ENCODE measurements at regions not wholly inside any gene's neighbourhood (a gene's known extent, or its start where the extent isn't known, plus 50 kb on each side); places are given as distances from the start of the nearest gene placed in this dataset.
"Not testable (repeated sequence)": the region's sequence is repeated elsewhere in the genome, so short reads cannot be mapped to it uniquely, and the experiment has no call there.

DNA sequence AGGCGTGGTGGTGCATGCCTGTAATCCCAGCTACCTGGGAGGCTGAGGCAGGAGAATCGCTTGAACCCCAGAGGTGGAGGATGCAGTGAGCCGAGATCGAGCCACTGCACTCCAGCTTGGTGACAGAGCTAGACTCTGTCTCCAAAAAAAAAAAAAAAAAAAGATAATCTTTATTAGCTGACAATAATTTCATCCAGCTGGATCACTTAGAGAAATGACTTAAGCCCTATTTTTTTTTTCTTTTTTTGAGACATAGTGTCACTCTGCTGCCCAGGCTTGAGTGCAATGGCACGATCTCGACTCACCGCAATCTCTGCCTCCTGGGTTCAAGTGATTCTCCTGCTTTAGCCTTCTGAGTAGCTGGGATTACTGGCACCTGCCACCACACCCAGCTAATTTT lies 51.6 kb upstream of the MAP4K4 start:
- not testable (repeated sequence) for DNase-seq

DNA sequence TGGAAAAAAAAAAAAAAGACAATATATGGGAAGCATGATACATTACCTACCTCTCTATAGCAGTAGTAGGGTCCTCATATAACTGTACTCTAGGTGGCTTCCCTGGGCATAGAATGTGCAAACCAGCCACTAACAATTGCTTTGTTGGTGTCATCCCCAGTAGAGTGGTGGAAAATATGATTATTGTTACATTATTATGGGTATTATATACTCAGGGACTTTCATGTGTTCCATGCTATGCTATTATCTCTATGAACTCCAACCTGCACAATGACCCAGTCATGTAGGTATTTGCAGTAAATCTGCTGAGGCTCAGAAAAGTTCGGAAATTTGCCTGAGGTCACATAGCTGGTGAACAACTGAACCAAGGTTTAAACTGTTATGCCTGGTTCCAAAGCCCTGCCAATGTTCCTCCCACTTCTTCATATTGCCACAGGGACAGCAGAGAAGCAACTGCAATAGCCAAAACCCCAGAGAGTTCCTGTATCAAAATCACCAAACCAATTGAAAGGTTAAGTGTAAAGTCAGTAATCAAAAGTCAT lies 52.6 kb upstream of the MAP4K4 start:
- DNase-seq, result no peak

DNA sequence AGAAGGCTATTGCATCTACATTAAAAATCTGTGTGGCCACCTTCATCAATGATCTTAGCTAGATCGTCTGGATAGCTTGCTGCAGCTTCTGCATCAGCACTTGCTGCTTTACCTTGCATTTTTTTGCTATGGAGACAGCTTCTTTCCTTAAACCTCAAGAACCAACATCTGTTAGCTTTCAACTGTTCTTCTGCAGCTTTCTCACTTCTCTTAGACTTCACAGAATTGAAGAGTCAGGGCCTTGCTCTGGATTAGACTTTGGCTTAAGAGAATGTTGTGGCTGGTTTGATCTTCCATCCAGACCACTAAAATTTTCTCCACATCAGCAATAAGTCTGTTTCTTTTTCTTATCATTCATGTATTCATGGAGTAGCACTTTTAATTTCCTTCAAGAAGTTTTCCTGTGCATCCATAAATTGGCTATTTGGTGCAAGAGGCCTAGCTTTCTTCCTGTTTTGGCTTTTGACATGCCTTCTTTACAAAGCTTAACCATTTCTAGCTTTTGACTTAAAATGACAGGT lies 54.4 kb upstream of the MAP4K4 start:
- no peak for DNase-seq

DNA sequence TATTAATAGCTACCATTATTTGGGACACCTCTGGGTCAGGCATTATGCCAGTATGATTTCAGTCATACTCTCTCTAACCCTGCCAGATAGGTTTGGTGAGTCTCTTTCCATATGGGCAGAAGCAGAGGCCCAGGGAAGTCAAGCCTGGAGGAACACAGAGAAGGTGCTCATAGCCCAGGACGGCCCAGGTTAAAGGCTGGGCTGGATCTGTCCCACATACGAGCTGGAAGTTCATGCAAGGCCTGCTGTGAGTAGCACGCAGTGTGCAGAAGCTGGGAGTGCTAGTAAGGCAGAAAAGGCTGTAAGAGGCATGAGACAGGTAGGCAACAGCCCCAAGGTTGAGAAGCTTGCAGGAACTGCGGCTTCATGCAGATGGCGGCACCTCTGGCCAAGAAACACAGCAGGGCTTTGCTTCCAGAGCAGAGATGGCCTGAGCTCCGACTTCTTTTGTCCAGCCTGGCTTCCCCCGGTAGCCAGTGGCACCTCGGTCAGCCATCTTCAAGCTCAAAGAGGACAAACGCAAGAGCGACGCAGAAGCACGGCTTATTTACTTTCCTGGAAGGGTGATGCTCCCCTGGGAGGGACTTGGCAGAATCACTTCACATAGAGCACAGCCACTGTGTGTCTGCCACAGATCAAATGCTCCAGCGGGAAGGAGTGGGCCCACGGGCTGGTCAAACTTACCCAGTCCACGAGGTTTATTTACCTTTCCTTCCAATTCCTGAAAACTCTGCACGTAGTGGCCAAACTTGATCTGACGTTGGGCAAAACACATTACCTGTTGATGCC lies 58.5 kb upstream of the MAP4K4 start:
- DNase-seq, result no peak

DNA sequence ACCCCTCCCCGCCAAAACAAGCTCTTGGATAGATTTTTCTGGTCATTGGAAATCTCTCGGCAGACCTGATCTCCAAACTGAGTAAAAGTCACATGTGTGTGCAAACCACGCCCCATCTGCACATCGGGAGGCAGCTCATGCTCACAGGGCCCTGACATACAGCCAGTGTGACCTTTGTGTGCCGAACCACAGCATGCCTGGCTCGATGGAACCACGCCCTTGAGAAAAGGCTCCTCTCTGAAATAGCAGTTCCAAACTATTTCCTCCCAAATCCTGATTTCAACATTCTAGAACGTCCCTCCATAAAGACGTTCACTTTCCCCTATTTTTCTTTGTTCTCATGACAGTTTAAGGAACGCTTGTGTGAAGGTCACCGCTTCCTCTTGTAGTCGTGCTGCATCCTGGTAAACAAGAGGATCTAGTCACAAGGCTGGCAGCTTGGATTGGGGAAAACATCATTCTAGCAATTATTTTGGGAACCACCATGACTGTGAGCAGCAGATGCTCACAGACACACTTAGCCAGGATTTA lies 59.3 kb upstream of the MAP4K4 start:
- DNase-seq, result no peak

DNA sequence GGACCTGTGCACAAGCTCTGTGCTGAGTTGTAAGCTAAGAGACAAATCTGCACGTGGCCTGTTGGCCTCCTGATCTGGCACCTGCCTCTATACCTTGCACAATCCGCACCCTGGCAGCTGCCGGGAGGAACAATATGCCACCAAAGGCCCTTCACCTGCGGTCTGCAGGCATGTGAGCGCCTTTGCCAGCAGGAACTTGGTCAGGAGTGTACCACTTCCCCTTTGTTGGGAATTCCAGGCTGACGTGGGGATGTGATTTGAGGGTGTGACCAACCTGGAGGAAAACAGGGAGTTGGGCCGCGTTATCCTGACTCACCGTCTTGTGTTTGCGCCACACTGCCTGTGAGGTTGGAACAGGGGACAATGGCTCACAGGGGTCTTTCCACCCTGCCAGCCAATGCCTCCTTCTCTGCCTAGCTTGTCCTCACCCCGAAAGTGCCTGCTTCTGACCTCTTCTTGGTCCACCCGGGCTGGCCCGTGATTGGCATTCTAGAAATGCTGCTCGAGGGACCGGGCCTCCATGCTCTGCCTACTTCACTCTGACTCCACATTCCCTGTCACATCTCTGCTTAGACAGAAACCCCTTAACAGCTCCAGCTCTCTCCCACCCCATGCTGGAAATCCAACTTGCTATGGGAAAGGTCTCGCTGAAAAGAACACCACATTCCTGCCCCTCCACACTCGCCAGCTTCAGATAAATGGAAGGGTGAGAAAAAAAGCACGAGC lies 67.1 kb upstream of the MAP4K4 start:
- DNase-seq, result peak; percentile 39

DNA sequence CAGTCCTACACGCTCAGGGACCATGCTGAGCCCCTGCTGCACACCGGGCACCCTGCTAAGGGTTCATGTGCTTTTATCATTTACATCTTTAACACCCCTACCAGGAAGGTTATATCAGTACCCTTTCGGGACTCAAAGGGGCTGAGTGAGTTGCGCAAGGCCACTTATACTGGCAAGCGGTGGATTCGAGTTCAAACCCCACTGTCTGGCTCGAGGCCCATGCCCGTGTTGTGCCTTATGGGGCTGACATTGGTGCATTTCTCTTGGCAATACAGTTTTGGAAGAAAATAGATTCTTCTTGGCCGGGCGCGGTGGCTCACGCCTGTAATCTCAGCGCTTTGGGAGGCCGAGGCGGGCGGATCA lies 69.5 kb upstream of the MAP4K4 start:
- no peak for DNase-seq

DNA sequence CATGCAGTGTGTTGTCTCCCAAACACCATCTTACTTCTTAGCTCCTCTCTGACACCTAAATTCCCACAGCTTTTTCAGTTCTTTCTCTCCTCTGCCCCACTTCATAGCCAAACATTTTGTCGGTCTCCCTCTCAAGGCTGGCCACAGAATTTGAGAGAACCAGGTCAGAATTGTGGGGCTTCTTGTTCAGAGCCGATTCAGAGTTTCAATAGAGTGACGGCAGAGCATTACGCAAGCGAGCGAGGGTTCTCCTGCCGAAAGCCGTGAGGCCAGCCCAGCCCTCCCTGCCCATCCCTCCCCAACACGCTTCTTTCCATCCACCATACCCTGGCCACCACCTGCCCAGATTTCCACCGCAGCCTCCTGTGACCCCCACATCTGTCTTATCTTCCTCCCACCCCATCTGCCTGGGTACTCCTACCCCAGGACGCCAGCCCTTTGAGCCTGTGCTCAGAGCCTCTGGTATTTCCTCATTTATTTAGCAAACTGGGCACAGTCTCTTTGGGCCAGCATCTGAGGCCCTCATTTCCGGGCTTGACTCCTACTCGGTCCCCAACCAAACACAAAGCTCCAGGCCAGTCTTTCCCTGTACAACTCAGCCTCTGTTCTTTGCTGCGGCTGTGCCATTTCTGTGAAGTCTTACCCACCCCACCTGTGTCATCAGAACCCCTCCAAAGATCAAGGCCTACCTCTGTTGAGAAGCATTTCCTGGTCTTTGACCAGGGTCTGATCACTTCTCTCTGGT lies 70.0 kb upstream of the MAP4K4 start:
- no peak for DNase-seq

DNA sequence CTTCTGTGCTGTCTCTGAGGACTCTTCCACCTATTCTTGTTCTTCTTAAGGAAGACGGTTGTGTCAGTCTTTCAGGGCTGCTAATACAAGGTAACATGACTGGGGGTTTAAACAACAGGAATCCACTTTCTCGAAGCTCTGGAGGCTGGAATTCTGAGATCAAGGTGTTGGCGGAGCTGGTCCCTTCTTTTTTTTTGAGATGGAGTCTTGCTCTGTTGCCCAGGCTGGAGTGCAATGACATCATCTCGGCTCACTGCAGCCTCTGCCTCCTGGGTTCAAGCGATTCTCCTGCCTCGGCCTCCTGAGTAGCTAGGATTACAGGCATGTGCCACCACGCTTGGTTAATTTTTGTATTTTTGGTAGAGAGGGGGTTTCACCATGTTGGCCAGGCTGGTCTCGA lies 71.7 kb upstream of the MAP4K4 start:
- DNase-seq, result not testable (repeated sequence)

DNA sequence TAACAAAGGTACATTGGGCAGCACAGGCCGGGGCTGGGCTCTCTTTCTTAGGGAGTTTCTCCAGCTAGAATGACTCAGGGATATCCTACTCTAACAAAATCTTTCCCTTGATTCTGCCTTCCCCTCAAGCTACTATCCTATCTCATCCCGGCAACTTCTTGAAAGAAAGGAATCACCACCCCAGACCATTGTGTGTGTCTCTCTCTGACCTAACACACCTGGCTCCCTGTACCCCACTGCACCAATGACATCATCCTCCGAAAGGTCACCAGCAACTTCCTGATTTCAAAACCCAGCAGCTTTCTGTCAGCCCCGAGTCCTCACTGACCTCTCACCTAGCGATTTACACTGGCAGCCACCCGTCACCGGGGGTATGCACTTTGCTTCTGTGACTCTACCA lies 72.1 kb upstream of the MAP4K4 start:
- DNase-seq, result no peak

DNA sequence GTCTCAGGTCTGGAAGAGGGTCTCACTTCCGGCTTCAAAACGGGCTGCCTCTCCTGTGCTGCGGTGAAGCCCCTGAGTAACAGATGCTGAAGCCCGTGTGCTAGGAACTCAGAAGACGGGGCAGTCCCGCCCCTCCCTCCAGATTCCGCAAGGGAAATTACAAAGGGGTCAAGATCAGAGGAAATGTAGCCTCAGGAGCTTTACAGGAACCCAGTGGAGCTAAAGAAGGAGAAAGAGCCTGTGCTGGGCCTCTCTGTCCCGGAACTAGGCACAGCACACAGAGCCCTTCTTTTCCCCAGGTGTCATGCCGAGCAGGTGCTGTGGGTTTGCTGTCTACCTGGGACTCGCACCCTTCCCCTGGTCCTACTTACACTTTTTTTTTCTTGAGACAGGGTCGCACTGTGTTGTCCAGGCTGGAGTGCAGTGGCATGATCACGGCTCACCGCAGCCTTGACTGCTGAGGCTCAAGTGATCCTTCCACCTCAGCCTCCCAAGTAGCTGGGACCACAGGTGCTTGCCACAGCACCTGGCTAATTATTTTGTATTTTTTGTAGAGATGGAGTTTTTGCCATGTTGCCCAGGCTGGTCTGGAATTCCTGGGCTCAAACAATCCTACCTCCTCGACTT lies 72.7 kb upstream of the MAP4K4 start:
- DNase-seq, result no peak

DNA sequence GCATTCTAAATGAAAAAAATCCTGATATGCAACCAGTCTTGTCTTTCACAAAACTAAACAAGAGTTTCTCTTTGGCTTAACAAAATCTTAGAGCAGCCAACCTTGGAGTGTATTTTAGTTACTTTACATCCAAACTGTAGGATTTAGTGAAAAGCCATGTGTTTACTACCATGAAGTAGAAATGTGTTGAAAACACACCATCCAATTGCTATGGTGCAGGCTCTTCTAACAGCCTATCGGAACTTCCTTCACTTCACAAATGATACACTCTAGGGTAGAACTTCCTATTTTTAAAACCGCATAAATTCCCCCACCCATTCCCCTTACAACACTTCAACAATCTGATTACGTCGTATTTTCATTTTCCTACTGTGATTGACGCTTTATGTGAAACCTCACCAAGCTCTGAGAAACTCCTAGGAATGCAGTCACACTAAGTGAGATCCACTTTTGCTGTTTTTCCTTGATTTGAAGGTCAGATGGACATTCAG lies 74.4 kb upstream of the MAP4K4 start:
- no peak for DNase-seq

DNA sequence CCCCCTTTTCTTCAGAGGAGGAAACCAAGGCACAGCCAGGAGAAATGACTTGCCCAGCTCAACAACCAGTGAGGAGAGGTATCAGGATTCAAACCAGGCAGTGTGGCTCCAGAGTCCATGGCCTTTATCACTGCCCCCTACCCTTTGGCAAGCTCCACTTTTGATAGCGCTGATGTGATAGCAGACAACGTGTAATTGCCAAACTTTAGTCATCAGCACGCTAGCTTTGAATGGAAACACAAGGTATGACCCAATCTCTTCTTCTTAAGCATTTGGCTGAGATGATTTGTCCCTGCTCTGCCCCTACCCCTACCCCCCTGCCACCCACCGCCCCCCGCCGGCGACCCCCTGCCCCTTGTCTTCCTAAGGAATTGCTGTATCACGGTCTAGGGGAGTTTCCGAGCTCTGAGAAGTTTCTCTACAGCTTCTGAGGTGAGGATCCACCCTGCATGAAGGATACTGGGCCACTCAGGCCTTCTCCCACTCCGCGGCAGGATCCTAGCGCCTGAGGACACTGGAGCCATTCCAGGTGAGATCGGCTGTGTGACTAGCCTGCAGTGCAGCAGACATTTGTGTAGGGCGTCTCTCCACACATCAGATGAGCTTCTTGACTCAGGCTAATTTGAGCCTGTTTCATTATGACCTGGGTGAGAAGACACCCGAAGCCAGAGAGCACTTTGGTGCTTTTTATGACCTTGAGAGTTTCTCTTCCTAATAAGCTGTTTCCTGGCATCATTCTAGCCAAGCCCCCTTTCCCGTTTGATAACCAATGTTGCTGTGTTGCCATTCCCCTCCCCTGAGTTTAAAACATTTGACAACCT lies 75.1 kb upstream of the MAP4K4 start:
- no peak for DNase-seq

DNA sequence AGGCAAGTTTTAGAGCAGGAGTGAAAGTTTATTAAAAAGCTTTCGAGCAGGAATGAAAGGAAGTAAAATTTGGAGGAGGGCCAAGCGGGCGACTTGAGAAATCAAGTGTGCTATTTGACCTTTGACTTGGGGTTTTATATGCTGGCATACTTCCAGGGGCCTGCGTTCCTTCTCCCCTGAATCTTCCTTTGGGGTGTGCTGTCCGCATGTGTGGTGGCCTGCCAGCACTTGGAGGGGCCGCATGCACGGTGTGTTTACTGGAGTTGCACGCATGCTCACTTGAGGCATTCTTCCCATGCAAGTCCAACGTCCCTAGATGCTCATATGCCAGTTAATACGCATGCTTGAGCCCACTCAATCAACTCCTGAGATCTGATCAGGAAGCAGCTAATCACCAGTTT lies 78.3 kb upstream of the MAP4K4 start:
- no peak for DNase-seq

DNA sequence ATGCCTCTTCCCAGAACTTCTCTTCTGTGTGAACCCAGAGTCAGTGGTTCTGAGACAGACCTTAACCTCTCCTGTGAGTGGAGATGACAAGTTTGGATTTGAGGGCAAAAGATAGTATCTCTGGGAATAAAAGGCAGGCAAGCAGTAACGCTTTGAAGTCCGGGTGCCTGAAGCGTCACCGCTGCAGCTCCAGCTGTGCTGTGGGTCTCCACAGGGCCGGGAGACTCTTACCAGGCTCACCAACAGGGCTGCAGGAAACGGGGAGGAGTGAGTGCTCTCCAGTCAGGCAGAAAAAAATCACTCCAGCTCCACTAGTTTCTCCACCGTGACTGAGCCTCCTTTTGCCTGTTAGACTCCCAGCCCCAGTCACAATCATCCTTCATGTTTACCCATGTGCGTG lies 79.7 kb upstream of the MAP4K4 start:
- DNase-seq, result no peak

DNA sequence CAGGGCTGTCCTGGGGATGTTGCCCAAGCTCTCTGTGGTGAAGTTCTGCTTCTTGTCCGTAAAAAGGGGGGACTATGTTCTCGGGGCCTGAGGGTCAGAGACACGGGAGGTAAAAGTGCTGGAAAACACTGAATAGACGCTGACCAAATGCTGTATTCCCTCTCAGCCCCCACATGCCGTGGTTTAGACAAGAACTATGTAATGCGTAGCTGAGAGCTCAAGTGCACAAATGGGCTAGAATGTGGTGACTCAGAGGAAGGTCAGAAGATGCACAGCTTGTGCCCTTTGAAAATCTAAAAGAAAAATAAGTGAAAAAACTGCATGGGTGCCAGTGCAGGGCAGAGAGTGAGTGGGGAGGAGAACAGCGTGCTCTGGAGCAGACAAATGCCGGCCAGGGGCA lies 80.3 kb upstream of the MAP4K4 start:
- DNase-seq, result no peak

DNA sequence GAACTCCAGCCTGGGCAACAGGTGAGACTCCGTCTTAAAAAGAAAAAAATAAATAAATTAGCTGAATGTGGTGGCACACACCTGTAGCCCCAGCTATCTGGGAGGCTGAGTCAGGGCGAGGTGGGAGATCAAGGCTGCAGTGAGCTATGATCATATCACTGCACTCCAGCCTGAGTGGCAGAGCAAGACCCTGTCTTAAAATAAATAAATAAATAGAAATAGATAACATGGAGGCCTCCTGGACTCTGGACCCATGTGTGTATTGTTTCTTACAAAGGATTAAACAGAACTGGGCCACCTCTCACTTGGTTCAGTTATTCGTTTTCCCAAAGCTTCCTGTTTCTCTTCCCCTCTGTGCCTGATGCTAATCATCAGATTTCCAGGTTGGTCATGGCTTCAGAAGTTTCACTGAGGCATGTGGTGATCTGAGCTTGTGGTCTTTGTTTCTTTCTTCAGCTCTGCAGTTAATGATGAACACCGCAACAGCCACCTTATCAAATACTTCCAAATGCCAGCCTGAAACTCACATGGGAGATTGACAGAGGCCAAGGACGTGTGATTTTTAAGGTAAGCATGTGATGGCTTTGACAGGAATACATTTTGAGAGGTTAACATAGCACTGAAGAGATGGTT lies 83.3 kb upstream of the MAP4K4 start:
- no peak for DNase-seq

DNA sequence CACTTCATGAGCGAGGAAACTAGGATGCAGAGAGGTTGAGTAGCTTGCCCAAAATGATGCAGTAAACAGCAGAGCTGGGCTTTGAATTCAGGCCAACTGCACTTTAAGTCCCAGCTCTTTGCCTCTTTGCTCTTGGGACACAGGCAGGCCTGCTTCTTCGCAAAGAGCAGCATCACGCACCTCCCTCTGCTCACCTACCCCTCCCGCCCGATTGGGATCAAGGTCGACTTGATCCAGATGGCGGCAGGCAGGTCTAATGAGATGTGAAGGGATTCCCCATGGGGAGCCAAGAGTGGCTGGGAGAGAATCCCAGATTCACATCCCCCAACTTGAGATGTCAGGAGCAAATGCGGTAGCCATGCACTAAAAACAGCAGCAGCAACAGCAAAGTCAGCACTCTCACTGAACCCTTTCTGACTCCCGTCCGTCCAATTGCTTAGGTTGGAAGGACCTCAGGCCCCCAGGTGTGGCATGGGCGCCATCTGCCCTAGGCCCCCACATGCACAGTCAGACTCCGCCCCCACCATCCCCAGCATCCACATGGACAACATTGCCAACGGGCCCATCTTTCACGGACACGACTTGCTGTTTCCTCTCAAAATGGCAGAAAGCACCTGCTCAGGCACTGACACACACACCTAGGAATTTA lies 84.3 kb upstream of the MAP4K4 start:
- no peak for DNase-seq

DNA sequence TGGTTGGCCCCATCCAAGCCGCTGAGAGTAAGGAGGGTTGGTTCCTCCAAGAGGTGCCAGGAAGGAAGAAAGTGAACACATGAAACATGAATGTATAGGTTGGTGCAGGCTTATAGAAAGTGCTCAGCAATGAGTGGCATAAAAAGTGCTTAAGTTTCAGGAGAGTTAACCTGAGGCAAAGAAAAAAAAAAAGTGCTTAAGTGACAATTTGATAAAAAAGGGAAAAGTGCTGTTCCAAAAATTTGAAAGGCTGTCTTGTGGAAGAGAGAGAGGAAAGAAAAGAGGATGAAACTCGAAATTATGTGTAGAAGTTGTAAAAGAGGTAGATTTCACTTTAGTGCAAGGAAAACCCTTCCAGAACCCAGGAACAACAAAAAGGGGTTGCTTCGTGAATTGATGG lies 85.5 kb upstream of the MAP4K4 start:
- no peak for DNase-seq

DNA sequence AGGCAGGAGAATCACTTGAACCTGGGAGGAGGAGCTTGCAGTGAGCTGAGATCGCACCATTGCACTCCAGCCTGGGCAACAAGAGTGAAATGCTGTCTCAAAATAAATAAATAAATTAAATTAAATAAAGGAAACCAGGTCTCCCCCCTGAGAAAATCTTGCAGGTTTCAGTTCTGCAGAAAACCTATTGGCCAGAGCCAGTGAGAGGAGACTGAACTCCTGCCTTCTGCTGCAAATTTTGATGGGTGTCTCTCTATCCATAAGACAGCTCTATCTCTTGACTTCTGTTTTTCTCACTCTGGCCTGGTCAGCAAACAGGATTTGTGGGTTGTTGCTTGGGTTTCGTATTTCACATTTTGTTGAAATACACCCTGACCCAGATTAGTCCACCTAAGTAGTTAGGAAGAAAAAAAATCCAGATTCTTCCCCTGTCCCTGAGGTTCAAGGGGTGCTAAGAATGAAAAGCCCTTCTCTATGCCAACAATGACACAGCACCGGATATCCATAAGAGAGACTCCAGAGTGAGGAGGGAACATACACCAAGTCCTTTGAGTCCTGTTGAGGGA lies 86.7 kb upstream of the MAP4K4 start:
- no peak for DNase-seq
